ENCODE measurements at regions not wholly inside any gene's neighbourhood (a gene's known extent, or its start where the extent isn't known, plus 50 kb on each side); places are given as distances from the start of the nearest gene placed in this dataset.

DNA sequence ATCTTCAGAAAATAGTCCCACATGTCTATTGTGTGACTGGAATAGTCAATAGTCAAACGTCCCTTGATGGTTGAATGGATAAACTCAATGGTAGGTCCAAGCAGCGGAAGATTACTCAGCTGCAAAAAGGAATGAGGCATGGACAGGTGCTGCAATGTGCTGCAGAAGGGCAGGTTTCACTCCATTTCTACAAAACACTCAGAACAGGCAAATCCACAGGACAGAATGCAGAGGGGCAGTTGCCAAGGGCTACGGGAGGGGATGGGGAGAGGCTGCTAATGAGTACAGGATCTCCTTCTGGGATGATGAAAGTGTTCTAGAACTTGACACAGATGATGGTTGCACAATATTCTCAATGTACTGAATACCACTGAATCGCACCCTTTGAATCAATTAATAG is 151.0 kb downstream of the RBFOX3 start:
- TF ChIP-seq JUND (IDR thresholded peaks at IDR 0.05) (no peak), CBX3 (IDR thresholded peaks at IDR 0.05; ENCODE audit: low read depth) (no peak), POLR2AphosphoS5 (IDR thresholded peaks at IDR 0.05; ENCODE audit: low read depth, low read length) (no peak), POLR2A (IDR thresholded peaks at IDR 0.05; ENCODE audit: borderline replicate concordance, extremely low read depth, insufficient read depth, insufficient read length) (no peak), ZFX (IDR thresholded peaks at IDR 0.05) (no peak), EGR1 (IDR thresholded peaks at IDR 0.05; ENCODE audit: low read depth) (no peak), FOSL1 (IDR thresholded peaks at IDR 0.05; ENCODE audit: low read depth) (no peak)
- TF ChIP-seq, protein P1, sequence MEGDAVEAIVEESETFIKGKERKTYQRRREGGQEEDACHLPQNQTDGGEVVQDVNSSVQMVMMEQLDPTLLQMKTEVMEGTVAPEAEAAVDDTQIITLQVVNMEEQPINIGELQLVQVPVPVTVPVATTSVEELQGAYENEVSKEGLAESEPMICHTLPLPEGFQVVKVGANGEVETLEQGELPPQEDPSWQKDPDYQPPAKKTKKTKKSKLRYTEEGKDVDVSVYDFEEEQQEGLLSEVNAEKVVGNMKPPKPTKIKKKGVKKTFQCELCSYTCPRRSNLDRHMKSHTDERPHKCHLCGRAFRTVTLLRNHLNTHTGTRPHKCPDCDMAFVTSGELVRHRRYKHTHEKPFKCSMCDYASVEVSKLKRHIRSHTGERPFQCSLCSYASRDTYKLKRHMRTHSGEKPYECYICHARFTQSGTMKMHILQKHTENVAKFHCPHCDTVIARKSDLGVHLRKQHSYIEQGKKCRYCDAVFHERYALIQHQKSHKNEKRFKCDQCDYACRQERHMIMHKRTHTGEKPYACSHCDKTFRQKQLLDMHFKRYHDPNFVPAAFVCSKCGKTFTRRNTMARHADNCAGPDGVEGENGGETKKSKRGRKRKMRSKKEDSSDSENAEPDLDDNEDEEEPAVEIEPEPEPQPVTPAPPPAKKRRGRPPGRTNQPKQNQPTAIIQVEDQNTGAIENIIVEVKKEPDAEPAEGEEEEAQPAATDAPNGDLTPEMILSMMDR (IDR thresholded peaks at IDR 0.05 in 2 of 3, conservative IDR thresholded peaks at IDR 0.05 in 1 of 3; ENCODE audit: borderline replicate concordance in 1 of 3, insufficient read depth in 1 of 3, low read depth in 2 of 3, low read length in 2 of 3): no peak
- TF ChIP-seq, protein P2, sequence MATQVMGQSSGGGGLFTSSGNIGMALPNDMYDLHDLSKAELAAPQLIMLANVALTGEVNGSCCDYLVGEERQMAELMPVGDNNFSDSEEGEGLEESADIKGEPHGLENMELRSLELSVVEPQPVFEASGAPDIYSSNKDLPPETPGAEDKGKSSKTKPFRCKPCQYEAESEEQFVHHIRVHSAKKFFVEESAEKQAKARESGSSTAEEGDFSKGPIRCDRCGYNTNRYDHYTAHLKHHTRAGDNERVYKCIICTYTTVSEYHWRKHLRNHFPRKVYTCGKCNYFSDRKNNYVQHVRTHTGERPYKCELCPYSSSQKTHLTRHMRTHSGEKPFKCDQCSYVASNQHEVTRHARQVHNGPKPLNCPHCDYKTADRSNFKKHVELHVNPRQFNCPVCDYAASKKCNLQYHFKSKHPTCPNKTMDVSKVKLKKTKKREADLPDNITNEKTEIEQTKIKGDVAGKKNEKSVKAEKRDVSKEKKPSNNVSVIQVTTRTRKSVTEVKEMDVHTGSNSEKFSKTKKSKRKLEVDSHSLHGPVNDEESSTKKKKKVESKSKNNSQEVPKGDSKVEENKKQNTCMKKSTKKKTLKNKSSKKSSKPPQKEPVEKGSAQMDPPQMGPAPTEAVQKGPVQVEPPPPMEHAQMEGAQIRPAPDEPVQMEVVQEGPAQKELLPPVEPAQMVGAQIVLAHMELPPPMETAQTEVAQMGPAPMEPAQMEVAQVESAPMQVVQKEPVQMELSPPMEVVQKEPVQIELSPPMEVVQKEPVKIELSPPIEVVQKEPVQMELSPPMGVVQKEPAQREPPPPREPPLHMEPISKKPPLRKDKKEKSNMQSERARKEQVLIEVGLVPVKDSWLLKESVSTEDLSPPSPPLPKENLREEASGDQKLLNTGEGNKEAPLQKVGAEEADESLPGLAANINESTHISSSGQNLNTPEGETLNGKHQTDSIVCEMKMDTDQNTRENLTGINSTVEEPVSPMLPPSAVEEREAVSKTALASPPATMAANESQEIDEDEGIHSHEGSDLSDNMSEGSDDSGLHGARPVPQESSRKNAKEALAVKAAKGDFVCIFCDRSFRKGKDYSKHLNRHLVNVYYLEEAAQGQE (IDR thresholded peaks at IDR 0.05; ENCODE audit: low read depth): no peak
- TF ChIP-seq, protein P3, sequence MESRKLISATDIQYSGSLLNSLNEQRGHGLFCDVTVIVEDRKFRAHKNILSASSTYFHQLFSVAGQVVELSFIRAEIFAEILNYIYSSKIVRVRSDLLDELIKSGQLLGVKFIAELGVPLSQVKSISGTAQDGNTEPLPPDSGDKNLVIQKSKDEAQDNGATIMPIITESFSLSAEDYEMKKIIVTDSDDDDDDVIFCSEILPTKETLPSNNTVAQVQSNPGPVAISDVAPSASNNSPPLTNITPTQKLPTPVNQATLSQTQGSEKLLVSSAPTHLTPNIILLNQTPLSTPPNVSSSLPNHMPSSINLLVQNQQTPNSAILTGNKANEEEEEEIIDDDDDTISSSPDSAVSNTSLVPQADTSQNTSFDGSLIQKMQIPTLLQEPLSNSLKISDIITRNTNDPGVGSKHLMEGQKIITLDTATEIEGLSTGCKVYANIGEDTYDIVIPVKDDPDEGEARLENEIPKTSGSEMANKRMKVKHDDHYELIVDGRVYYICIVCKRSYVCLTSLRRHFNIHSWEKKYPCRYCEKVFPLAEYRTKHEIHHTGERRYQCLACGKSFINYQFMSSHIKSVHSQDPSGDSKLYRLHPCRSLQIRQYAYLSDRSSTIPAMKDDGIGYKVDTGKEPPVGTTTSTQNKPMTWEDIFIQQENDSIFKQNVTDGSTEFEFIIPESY (IDR thresholded peaks at IDR 0.05; ENCODE audit: extremely low read depth, insufficient replicate concordance, low read length): no peak

More for the DNA sequence above, 151.0 kb downstream of the RBFOX3 start:
- Histone ChIP-seq H3K9me2 (ENCODE audit: insufficient read depth) (no peaks in the 10 kb centered on the region), H4K20me1 (ENCODE audit: insufficient read depth) (no peaks in the 10 kb centered on the region), H3K27me3 (ENCODE audit: insufficient read depth, low read length) (no peaks in the 10 kb centered on the region), H3K9me3 (ENCODE audit: control insufficient read depth in 1 of 2, insufficient read depth in 1 of 2, low read depth in 1 of 2, low read length in 2 of 2) (no peaks in the 10 kb centered on the region), H3K9ac (ENCODE audit: low read length) (no peak overlapping the region), H3K4me2 (ENCODE audit: low read length) (no peak overlapping the region), H2AFZ (ENCODE audit: low read depth, low read length, poor library complexity, severe bottlenecking) (no peak overlapping the region), H3K79me2 (ENCODE audit: insufficient read depth, low read length) (no peaks in the 10 kb centered on the region), H3K4me3 (replicated peaks in 1 of 2; ENCODE audit: low read depth in 1 of 2, low read length in 2 of 2) (no peak overlapping the region), H3K36me3 (ENCODE audit: control insufficient read depth in 1 of 2, insufficient read depth in 2 of 2, low read length in 2 of 2) (no peaks in the 10 kb centered on the region), H3K27ac (ENCODE audit: low read depth, low read length) (no peak overlapping the region), H3K4me1 (ENCODE audit: control insufficient read depth in 1 of 2, insufficient read depth in 2 of 2, low read length in 2 of 2) (peaks cover 0 to 8% of the 10 kb centered on the region in 2 experiments; a peak in 2 of 4 replicates)
- DNase-seq (ENCODE audit: low read depth, low spot score) (no peak), ATAC-seq (no peak)
- BruUV-seq (replicated peaks): no TSS peak
- intact Hi-C loops (cut with micrococcal nuclease): no loop called here
- POLR2A ChIA-PET: no interaction called here
- RAD21 ChIA-PET (ENCODE audit: low non-redundant PET in 1 of 2, low total read pairs in 2 of 2, uncharacterized antibody in 2 of 2, unreplicated experiment in 2 of 2): no interaction called here
- CTCF ChIA-PET: no interaction called here
